GM19397 (cell line): ENCODE measurements at regions not wholly inside any gene's neighbourhood (a gene's known extent, or its start where the extent isn't known, plus 50 kb on each side); places are given as distances from the start of the nearest gene placed in this dataset.

Experiments
- ATAC-seq: cut with Tn5 transposase; IDR thresholded peaks from one replicate; pipeline ENCODE4 v1.9.1; 2021; ENCODE audit warnings: mild to moderate bottlenecking, moderate library complexity; ENCODE audit not compliant: unreplicated experiment

DNA sequence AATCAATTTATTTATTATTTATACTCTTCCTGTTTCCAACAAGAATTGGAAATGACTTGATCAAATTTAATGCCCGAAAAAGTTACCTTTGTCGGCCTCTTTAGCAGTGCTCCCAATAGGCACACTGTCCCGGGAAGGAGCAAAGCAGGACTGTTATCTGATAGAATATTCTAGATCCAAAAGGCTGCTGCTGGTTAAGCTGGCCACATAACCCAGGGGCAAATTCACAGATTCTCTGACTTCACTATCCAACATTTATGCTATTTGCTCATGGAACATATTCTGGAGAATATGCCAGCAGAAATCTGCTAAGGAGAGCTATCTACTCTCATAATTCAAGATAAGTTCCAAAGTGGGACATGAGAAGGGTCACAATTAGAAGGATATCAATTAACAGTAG lies 100.2 kb upstream of the DMAC1 start:
- no peak for ATAC-seq

GRCh38 chr9:7894231-7894630 lies 94.7 kb upstream of the DMAC1 start:
- no peak for ATAC-seq

GRCh38 chr9:7892975-7893374 lies 93.4 kb upstream of the DMAC1 start:
- ATAC-seq: no peak

DNA sequence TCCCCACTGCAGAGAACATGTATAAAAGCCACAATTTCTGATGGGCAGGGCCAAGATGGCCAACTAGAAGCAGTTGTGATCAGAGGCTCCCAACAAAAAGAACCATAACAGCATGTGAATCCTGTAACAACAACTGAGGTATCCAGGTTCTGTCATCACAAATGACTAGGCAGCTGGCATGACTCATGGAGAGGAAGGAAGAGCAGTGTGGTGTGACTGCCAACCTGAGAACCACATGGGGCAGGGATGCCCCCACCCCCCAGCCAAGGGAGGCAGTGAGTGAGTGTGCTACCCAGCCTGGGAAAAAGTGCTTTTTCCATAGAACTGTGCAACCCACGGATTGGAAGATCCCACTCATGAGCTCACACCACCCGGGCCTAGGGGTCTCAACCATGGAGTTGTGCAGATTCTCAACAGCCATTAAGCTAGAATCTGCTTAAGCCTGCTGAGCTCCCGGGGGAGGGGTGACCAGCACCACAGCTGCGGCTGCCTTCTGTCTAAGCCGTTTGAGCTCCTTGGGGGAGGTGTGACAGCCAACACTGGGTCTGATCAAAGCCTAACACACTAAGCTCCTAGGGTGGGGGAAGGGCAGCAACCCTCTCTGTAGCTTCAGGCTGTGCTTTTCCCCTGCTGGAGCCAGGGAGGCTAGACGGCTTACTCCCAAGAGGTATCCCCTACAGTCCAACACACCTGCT lies 80.1 kb upstream of the DMAC1 start:
- no peak for ATAC-seq

GRCh38 chr9:7871977-7872730 lies 72.6 kb upstream of the DMAC1 start:
- ATAC-seq: no peak

DNA sequence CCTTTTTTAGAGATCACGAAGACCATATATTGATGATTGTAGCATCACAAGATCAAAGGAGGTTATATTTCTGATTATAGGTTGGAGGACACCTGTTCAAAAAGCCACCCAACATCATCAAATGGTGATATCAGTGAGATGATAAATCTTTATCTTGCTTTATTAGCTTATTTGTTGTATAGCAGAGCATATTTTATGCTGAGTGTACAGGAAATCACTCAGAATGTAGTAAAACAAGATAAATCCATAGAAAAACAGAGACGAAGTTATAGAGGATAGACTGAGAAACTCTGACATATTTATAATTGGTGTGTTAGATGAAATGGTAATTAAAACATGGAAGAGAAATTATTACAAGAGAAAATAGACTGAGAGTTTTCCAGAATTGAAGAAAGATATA lies 69.8 kb upstream of the DMAC1 start:
- no peak for ATAC-seq

DNA sequence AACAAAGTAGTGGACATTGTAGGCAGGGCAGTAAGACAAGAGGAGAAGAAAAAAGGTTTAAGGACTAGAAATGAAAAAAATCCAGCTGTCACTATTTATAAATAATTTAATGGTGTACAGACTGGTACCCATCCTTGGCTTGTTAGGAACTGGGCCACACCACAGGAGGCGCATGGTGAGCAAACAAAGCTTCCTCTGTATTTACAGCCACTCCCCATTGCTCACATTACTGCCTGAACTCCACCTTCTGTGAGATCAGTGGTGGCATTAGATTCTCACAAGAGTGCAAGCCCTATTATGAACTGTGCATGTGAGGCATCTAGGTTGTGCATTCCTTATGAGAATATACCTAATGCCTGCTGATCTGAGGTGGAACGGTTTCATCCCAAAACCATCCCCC lies 62.6 kb upstream of the DMAC1 start:
- ATAC-seq: no peak

DNA sequence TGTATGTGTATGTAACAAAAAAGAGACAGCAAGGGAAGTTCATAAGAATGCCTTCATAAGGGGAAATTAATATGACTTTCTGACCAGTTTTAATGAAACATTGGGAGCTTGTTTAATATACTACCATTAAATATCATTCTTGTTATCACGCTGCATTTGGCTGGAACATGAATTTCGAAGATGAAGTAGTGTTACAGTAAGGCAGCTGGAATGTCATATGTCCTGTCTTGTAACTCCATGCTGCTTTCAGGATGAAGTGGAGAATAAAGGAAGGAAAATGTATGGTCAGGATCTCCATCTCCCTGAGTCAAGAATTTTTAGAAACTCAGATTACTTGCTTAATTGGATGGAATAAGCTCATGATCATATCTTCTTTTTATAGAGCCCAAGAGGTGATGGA lies 61.5 kb upstream of the DMAC1 start:
- ATAC-seq: no peak

DNA sequence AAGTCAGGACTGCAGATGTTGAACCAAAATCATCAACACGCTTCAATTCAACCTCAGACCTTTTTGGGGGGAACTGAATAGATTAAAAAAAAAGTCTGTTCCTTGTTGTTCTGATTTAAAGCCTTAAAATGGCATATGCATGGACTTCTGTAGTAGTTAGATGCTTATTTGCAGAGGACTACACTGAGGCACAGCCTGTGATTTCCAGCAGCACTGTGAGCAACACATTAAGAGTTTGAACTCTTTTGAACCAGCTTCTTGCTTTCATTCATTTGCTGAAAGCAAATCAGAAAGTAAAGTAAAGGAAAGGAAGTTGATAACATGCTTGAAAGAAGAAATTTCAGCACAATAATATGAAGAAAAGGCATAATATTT lies 60.7 kb upstream of the DMAC1 start:
- ATAC-seq: no peak

DNA sequence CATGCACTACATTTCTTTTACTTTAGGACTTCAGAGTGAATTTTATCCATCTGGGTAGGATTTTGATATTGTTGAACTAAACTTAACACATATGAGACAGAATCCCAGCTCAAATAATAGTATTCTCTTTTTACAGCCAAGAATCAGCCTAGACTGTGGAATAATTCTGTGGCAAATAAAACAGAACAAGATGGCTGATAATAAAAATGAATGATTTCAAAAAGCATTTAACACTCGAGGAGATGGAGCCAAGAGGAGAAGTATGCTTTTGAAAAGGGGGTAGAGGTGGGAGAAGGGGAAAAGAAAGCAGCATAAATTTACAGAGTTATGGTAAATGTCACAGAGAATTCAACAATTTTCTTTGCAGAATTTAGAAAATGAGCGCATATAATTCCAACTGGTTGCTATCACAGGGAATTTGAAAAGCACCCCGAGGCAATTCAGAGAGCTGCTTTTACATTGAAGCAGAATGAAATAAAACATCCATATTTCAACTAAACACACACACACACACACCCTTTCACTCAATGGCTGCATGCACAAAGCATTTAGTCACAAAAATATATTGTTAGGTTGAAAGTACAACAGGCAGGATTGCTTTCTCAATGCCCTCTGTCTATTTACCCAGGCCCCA lies 60.2 kb upstream of the DMAC1 start:
- ATAC-seq: no peak

GRCh38 chr9:7858166-7858565 lies 58.6 kb upstream of the DMAC1 start:
- no peak for ATAC-seq

- no peak for ATAC-seq
These were observed 55.2 kb upstream of the DMAC1 start for GRCh38 chr9:7854763-7855162.
